Right lobe of liver (tissue), 4 donors: ENCODE measurements at regions not wholly inside any gene's neighbourhood (a gene's known extent, or its start where the extent isn't known, plus 50 kb on each side); places are given as distances from the start of the nearest gene placed in this dataset.

Experiments
- POLR2A ChIP-seq: fragments of 450-650 bp; IDR thresholded peaks from one replicate; pipeline ENCODE4 v1.6.1; 2017; ENCODE audit warnings: antibody characterized with exemption, mild to moderate bottlenecking
- TF ChIP-seq, protein P1 (sequence below), 4 donors: fragments of 200-600 bp in 3 of 4; fragments of 450-650 bp in 1 of 4; IDR thresholded peaks; one replicate each; pipeline versions ENCODE4 v1.5.1 to v1.8.0; 2016 to 2022; ENCODE audit warnings: antibody characterized with exemption in 4 of 4, mild to moderate bottlenecking in 2 of 4
- donor health status: DM: no; HTN: no; CAD: no.
- donor health status: DM: no; HTN: no; CAD: no.
- donor health status: DM: no; HTN: yes; CAD: no.

DNA sequence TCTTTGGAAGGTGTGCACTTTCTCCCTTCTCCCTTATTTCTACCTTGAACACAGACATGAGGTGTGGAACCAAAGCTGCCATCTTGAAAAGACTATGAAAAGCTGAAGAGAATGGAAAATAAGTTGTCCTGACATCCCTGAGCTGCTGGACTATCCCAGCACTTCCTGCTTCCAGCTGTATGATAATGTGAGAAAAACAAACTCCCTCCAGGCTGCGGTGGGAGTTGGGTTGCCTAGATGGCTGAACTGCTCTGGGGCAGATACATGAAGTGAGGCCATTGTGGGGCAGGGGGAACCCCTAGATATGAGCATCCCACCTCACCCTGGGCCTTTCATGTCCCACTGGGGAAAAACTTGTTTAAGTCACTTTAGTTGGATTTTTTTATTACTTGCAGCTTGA is 82.4 kb downstream of the BOD1 start:
- TF ChIP-seq, protein P1, sequence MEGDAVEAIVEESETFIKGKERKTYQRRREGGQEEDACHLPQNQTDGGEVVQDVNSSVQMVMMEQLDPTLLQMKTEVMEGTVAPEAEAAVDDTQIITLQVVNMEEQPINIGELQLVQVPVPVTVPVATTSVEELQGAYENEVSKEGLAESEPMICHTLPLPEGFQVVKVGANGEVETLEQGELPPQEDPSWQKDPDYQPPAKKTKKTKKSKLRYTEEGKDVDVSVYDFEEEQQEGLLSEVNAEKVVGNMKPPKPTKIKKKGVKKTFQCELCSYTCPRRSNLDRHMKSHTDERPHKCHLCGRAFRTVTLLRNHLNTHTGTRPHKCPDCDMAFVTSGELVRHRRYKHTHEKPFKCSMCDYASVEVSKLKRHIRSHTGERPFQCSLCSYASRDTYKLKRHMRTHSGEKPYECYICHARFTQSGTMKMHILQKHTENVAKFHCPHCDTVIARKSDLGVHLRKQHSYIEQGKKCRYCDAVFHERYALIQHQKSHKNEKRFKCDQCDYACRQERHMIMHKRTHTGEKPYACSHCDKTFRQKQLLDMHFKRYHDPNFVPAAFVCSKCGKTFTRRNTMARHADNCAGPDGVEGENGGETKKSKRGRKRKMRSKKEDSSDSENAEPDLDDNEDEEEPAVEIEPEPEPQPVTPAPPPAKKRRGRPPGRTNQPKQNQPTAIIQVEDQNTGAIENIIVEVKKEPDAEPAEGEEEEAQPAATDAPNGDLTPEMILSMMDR (IDR thresholded peaks at IDR 0.05), result no peak
- no peak for TF ChIP-seq POLR2A
